Body of pancreas (tissue), 4 donors: ENCODE measurements at regions not wholly inside any gene's neighbourhood (a gene's known extent, or its start where the extent isn't known, plus 50 kb on each side); places are given as distances from the start of the nearest gene placed in this dataset.

Experiments
- ATAC-seq: fragments of 150-250 bp; one replicate; pipeline ENCODE4 v1.9.1; 2016
- DNase-seq, 4 donors: peaks; one replicate each; pipeline ENCODE4 v3.0.0-alpha.2; 2019
- H3K27ac ChIP-seq, 4 donors: fragments of 200-600 bp; sonication (generic); 1 replicate in 3 of 4; 2 replicates in 1 of 4; pipeline versions ENCODE4 v1.5.1 to v1.6.1; 2016 to 2019; ENCODE audit warnings: mild to moderate bottlenecking in 1 of 4, mixed read lengths in 1 of 4, moderate library complexity in 1 of 4
- H3K27me3 ChIP-seq, 2 donors: fragments of 200-600 bp; sonication (generic); one replicate each; pipeline ENCODE4 v1.6.0; 2016; ENCODE audit warnings: mild to moderate bottlenecking in 1 of 2
- H3K36me3 ChIP-seq, 2 donors: fragments of 200-600 bp; sonication (generic); replicated peaks in 1 of 2; 2 replicates each; pipeline ENCODE4 v1.5.1; 2016; ENCODE audit warnings: low read depth in 2 of 2; ENCODE audit not compliant: insufficient read depth in 1 of 2
- H3K4me1 ChIP-seq: fragments of 200-600 bp; sonication (generic); one replicate; pipeline ENCODE4 v1.6.0; 2016
- H3K4me3 ChIP-seq, 2 donors: fragments of 200-600 bp; sonication (generic); 1 replicate in 1 of 2; 2 replicates in 1 of 2; pipeline ENCODE4 v1.5.1; 2016 to 2019
- H3K9me3 ChIP-seq, 3 donors: fragments of 200-600 bp; sonication (generic); 1 replicate in 2 of 3; 2 replicates in 1 of 3; pipeline ENCODE4 v1.5.1; 2016
- POLR2A ChIP-seq, 3 donors: fragments of 450-650 bp; IDR thresholded peaks; one replicate each; pipeline ENCODE4 v1.6.1; 2016; ENCODE audit warnings: antibody characterized with exemption in 3 of 3, mild to moderate bottlenecking in 2 of 3
- WGBS, 2 donors: methylation state at CpG; one replicate each; pipeline ENCODE4 v1.1.5; 2017; 5-methylcytosine and 5-hydroxymethylcytosine counted together
- intact Hi-C: fragments of 100-400 bp; cut with DNase I; formaldehyde crosslinking; loops from one replicate; pipeline ENCODE4 v1.15.1; 2023
- TF ChIP-seq, protein P1 (sequence below), 7 experiments: fragments of 450-650 bp in 4 of 7; fragments of 200-600 bp in 3 of 7; sonication (generic) in 3 of 7; IDR thresholded peaks; one replicate each; pipeline ENCODE4 v1.5.1; 2016 to 2019; ENCODE audit warnings: antibody characterized with exemption in 7 of 7

DNA sequence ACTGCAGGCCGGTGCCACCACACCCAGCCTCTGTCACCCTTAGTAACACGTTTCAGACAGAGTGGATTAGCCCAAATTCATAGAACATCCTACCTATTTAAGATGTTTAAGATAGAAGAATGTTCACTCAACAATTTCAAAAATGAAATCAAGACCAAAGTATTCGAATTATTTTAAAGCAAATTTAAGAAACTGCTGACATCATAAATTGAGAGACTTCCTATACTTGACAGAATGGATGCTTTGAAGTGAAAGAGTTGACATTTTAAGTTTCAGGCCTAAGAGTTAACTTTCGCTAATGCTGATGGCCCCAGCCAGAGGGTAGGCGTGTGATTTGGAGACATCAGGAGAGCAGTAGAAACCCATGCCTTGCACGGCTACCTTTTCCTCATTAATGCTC is 271.9 kb downstream of the SS18 start:
- WGBS, 2 donors: 69 to 73% methylated on average over 6 of the region's 6 CpGs
- intact Hi-C loops: no loop called here
- H3K4me1 ChIP-seq: no peaks in the 10 kb centered on the region
- no peaks in the 10 kb centered on the region for H3K27me3 ChIP-seq
- TF ChIP-seq, protein P1, sequence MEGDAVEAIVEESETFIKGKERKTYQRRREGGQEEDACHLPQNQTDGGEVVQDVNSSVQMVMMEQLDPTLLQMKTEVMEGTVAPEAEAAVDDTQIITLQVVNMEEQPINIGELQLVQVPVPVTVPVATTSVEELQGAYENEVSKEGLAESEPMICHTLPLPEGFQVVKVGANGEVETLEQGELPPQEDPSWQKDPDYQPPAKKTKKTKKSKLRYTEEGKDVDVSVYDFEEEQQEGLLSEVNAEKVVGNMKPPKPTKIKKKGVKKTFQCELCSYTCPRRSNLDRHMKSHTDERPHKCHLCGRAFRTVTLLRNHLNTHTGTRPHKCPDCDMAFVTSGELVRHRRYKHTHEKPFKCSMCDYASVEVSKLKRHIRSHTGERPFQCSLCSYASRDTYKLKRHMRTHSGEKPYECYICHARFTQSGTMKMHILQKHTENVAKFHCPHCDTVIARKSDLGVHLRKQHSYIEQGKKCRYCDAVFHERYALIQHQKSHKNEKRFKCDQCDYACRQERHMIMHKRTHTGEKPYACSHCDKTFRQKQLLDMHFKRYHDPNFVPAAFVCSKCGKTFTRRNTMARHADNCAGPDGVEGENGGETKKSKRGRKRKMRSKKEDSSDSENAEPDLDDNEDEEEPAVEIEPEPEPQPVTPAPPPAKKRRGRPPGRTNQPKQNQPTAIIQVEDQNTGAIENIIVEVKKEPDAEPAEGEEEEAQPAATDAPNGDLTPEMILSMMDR (IDR thresholded peaks at IDR 0.05): no peak
- TF ChIP-seq POLR2A (IDR thresholded peaks at IDR 0.05): no peak
- H3K4me3 ChIP-seq: no peak overlapping the region
- DNase-seq (no peak), ATAC-seq (no peak)
- H3K36me3 ChIP-seq: no peaks in the 10 kb centered on the region
- no peaks in the 10 kb centered on the region for H3K9me3 ChIP-seq
- no peak overlapping the region for H3K27ac ChIP-seq

DNA sequence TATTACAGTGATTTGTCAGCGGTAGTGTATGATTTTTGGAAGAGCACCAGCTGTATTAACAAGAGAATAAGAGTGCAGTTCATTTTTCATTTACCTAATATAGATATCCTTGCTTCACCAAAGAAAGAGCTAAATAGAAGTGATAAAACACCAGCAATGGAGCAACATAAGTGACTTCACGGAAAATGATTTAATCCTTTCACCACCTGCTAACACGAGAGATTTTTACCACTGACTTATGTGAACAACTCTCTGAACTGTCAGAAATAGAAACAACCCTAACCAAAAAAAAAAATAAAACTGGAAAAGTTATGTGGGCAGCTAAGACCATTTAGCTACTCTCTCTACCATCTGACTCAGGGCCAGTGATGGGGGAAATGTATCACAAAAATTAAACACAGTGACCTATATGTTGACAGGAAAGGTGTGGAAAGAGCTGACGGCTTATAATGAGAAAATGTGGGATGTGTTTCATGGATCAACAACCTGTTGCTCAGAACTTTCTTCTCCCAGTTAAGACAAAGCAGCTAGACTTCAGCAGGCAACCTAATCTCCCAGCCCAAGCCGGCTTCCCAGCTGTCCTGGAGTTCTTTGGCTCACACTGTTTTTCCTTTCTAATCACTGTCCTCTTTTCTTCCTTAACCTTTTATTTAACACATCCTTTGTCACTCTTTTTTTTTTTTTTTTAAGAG is 272.7 kb downstream of the SS18 start:
- no peak for DNase-seq
- Histone ChIP-seq H3K36me3 (no peaks in the 10 kb centered on the region), H3K9me3 (no peaks in the 10 kb centered on the region), H3K4me1 (no peaks in the 10 kb centered on the region), H3K27ac (no peak overlapping the region), H3K4me3 (no peak overlapping the region), H3K27me3 (no peaks in the 10 kb centered on the region)
- no peak for ATAC-seq
- TF ChIP-seq POLR2A (IDR thresholded peaks at IDR 0.05): no peak
- TF ChIP-seq, protein P1 (IDR thresholded peaks at IDR 0.05): no peak
- intact Hi-C loops: no loop called here
- WGBS, 2 donors: 53% methylated on average over 5 of the region's 5 CpGs

GRCh38 chr18:25815659-25816058 is 274.8 kb downstream of the SS18 start:
- Histone ChIP-seq H3K36me3 (no peaks in the 10 kb centered on the region), H3K4me3 (no peak overlapping the region), H3K9me3 (no peaks in the 10 kb centered on the region), H3K27me3 (no peaks in the 10 kb centered on the region), H3K4me1 (no peaks in the 10 kb centered on the region), H3K27ac (no peak overlapping the region)
- intact Hi-C loops: no loop called here
- TF ChIP-seq, protein P1 (IDR thresholded peaks at IDR 0.05): no peak
- no peak for TF ChIP-seq POLR2A (IDR thresholded peaks at IDR 0.05)
- WGBS, 2 donors: 71% methylated on average over 3 of the region's 3 CpGs
- ATAC-seq (no peak), DNase-seq (no peak)

- no peaks in the 10 kb centered on the region for H3K36me3 ChIP-seq
Observed at GRCh38 chr18:25814841-25815458, 275.5 kb downstream of the SS18 start.

More at GRCh38 chr18:25814841-25815458, 275.5 kb downstream of the SS18 start:
- DNase-seq (no peak), ATAC-seq (no peak)
- Histone ChIP-seq H3K4me1 (no peaks in the 10 kb centered on the region), H3K4me3 (no peak overlapping the region), H3K27me3 (no peaks in the 10 kb centered on the region), H3K9me3 (no peaks in the 10 kb centered on the region), H3K27ac (no peak overlapping the region)
- intact Hi-C loops: no loop called here
- no peak for TF ChIP-seq POLR2A (IDR thresholded peaks at IDR 0.05)
- TF ChIP-seq, protein P1 (IDR thresholded peaks at IDR 0.05): no peak
- WGBS, 2 donors: 28 to 40% methylated on average over 4 of the region's 4 CpGs
